H1 (cell line): ENCODE measurements at regions not wholly inside any gene's neighbourhood (a gene's known extent, or its start where the extent isn't known, plus 50 kb on each side); places are given as distances from the start of the nearest gene placed in this dataset.

Experiments used
- BCL11A ChIP-seq, 2 experiments: IDR thresholded peaks; one replicate each; pipeline ENCODE4 v1.6.1; 2011; ENCODE audit warnings: low read depth in 2 of 2, low read length in 2 of 2, mild to moderate bottlenecking in 2 of 2
- CBX5 ChIP-seq: fragments of 300-800, 300-1000 bp; sonication (generic); IDR thresholded peaks from 2 replicates; pipeline ENCODE4 v1.7.1; 2016; ENCODE audit warnings: antibody characterized with exemption, low read length, low read depth
- CEBPB ChIP-seq: IDR thresholded peaks from 2 replicates; pipeline ENCODE4 v1.6.1; 2012; ENCODE audit warnings: low read depth, low read length
- CTBP2 ChIP-seq: IDR thresholded peaks from 2 replicates; pipeline ENCODE4 v1.7.0; 2011; ENCODE audit warnings: borderline replicate concordance, mild to moderate bottlenecking, moderate library complexity, mixed read lengths, low read length; ENCODE audit not compliant: insufficient read depth, insufficient read length
- HDAC6 ChIP-seq: IDR thresholded peaks from one replicate; pipeline ENCODE4 v1.7.1; 2012; ENCODE audit warnings: low read depth, mild to moderate bottlenecking, inconsistent platforms, low read length, moderate library complexity
- POLR2A ChIP-seq, 2 experiments: IDR thresholded peaks; 1 replicate in 1 of 2; 2 replicates in 1 of 2; pipeline ENCODE4 v1.6.1; 2011; ENCODE audit warnings: low read depth in 2 of 2, low read length in 2 of 2, mild to moderate bottlenecking in 2 of 2; ENCODE audit errors: control extremely low read depth in 1 of 2
- RBBP5 ChIP-seq: IDR thresholded peaks from 2 replicates; pipeline ENCODE4 v1.7.1; 2012; ENCODE audit warnings: low read depth, mild to moderate bottlenecking, inconsistent platforms, low read length, moderate library complexity, borderline replicate concordance
- SP1 ChIP-seq: IDR thresholded peaks from 2 replicates; pipeline ENCODE4 v1.6.1; 2011; ENCODE audit warnings: low read depth, low read length
- TF ChIP-seq, protein P1 (sequence below): fragments of 300-600 bp; sonication (generic); IDR thresholded peaks from 2 replicates; pipeline ENCODE4 v1.7.1; 2012; ENCODE audit warnings: low read length, moderate library complexity, mild to moderate bottlenecking, inconsistent platforms; ENCODE audit not compliant: insufficient replicate concordance
- TF ChIP-seq, protein P2 (sequence below): IDR thresholded peaks from 2 replicates; pipeline ENCODE4 v1.6.1; 2012; ENCODE audit warnings: low read length, inconsistent platforms

DNA sequence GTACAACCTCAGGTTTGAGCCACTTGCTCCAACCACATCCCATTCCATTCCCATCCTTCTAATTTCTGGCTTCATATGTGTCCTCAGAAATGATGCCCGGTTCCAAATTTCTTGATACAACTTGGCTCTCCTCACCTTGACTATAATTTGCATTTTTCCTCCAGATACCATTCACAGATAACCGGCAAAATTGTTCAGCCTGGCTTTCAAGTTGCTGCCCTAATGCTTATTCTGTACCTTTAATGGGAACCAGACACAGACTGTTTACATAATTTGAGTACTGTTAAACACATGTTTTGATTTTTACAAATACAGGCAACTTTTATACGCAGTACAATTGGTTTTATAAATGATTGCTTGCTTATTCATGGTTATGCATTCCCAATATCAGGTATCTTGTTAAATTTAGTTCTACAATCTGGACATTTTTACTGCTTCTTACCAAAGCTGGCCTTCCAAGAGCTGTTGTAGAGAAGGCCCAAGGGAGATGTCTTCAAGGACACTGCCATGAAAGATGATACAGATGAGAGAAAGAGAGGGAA, 649.5 kb upstream of the CAMK1G start (continued):
- TF ChIP-seq, protein P1, sequence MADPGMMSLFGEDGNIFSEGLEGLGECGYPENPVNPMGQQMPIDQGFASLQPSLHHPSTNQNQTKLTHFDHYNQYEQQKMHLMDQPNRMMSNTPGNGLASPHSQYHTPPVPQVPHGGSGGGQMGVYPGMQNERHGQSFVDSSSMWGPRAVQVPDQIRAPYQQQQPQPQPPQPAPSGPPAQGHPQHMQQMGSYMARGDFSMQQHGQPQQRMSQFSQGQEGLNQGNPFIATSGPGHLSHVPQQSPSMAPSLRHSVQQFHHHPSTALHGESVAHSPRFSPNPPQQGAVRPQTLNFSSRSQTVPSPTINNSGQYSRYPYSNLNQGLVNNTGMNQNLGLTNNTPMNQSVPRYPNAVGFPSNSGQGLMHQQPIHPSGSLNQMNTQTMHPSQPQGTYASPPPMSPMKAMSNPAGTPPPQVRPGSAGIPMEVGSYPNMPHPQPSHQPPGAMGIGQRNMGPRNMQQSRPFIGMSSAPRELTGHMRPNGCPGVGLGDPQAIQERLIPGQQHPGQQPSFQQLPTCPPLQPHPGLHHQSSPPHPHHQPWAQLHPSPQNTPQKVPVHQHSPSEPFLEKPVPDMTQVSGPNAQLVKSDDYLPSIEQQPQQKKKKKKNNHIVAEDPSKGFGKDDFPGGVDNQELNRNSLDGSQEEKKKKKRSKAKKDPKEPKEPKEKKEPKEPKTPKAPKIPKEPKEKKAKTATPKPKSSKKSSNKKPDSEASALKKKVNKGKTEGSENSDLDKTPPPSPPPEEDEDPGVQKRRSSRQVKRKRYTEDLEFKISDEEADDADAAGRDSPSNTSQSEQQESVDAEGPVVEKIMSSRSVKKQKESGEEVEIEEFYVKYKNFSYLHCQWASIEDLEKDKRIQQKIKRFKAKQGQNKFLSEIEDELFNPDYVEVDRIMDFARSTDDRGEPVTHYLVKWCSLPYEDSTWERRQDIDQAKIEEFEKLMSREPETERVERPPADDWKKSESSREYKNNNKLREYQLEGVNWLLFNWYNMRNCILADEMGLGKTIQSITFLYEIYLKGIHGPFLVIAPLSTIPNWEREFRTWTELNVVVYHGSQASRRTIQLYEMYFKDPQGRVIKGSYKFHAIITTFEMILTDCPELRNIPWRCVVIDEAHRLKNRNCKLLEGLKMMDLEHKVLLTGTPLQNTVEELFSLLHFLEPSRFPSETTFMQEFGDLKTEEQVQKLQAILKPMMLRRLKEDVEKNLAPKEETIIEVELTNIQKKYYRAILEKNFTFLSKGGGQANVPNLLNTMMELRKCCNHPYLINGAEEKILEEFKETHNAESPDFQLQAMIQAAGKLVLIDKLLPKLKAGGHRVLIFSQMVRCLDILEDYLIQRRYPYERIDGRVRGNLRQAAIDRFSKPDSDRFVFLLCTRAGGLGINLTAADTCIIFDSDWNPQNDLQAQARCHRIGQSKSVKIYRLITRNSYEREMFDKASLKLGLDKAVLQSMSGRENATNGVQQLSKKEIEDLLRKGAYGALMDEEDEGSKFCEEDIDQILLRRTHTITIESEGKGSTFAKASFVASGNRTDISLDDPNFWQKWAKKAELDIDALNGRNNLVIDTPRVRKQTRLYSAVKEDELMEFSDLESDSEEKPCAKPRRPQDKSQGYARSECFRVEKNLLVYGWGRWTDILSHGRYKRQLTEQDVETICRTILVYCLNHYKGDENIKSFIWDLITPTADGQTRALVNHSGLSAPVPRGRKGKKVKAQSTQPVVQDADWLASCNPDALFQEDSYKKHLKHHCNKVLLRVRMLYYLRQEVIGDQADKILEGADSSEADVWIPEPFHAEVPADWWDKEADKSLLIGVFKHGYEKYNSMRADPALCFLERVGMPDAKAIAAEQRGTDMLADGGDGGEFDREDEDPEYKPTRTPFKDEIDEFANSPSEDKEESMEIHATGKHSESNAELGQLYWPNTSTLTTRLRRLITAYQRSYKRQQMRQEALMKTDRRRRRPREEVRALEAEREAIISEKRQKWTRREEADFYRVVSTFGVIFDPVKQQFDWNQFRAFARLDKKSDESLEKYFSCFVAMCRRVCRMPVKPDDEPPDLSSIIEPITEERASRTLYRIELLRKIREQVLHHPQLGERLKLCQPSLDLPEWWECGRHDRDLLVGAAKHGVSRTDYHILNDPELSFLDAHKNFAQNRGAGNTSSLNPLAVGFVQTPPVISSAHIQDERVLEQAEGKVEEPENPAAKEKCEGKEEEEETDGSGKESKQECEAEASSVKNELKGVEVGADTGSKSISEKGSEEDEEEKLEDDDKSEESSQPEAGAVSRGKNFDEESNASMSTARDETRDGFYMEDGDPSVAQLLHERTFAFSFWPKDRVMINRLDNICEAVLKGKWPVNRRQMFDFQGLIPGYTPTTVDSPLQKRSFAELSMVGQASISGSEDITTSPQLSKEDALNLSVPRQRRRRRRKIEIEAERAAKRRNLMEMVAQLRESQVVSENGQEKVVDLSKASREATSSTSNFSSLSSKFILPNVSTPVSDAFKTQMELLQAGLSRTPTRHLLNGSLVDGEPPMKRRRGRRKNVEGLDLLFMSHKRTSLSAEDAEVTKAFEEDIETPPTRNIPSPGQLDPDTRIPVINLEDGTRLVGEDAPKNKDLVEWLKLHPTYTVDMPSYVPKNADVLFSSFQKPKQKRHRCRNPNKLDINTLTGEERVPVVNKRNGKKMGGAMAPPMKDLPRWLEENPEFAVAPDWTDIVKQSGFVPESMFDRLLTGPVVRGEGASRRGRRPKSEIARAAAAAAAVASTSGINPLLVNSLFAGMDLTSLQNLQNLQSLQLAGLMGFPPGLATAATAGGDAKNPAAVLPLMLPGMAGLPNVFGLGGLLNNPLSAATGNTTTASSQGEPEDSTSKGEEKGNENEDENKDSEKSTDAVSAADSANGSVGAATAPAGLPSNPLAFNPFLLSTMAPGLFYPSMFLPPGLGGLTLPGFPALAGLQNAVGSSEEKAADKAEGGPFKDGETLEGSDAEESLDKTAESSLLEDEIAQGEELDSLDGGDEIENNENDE = no peak
- no peak for TF ChIP-seq HDAC6
- no peak for TF ChIP-seq BCL11A (IDR thresholded peaks at IDR 0.05; ENCODE audit: low read depth in 2 of 2, low read length in 2 of 2)
- no peak for TF ChIP-seq CBX5
- TF ChIP-seq RBBP5 = no peak
- TF ChIP-seq CEBPB = no peak
- TF ChIP-seq POLR2A (IDR thresholded peaks at IDR 0.05; ENCODE audit: control extremely low read depth in 1 of 2, low read depth in 2 of 2, low read length in 2 of 2) = no peak
- no peak for TF ChIP-seq CTBP2
- TF ChIP-seq, protein P2, sequence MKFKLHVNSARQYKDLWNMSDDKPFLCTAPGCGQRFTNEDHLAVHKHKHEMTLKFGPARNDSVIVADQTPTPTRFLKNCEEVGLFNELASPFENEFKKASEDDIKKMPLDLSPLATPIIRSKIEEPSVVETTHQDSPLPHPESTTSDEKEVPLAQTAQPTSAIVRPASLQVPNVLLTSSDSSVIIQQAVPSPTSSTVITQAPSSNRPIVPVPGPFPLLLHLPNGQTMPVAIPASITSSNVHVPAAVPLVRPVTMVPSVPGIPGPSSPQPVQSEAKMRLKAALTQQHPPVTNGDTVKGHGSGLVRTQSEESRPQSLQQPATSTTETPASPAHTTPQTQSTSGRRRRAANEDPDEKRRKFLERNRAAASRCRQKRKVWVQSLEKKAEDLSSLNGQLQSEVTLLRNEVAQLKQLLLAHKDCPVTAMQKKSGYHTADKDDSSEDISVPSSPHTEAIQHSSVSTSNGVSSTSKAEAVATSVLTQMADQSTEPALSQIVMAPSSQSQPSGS = no peak
- TF ChIP-seq SP1 = no peak
- TF ChIP-seq, all 59 proteins: peak for 0
